ENCODE measurements at regions not wholly inside any gene's neighbourhood (a gene's known extent, or its start where the extent isn't known, plus 50 kb on each side); places are given as distances from the start of the nearest gene placed in this dataset.

DNA sequence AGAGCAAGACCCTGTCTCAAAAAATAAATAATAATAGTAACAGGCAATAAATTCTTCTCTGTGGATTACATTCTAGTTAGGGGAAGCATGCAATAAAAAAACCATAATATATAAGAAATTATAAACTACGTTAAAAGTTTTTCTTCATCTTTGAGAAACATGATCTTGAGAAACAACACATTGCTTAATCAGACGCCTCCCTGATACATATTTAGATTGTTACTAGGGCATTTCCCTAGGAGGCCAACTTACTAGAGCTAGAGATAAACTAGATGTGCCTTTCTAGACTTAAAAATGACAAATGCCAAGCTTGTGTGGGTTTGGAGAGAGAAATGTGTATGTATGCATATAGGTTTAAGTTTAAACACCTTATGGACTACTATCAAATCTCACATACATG lies 76.3 kb upstream of the GALNT5 start (continued):
- TF ChIP-seq, protein P1, sequence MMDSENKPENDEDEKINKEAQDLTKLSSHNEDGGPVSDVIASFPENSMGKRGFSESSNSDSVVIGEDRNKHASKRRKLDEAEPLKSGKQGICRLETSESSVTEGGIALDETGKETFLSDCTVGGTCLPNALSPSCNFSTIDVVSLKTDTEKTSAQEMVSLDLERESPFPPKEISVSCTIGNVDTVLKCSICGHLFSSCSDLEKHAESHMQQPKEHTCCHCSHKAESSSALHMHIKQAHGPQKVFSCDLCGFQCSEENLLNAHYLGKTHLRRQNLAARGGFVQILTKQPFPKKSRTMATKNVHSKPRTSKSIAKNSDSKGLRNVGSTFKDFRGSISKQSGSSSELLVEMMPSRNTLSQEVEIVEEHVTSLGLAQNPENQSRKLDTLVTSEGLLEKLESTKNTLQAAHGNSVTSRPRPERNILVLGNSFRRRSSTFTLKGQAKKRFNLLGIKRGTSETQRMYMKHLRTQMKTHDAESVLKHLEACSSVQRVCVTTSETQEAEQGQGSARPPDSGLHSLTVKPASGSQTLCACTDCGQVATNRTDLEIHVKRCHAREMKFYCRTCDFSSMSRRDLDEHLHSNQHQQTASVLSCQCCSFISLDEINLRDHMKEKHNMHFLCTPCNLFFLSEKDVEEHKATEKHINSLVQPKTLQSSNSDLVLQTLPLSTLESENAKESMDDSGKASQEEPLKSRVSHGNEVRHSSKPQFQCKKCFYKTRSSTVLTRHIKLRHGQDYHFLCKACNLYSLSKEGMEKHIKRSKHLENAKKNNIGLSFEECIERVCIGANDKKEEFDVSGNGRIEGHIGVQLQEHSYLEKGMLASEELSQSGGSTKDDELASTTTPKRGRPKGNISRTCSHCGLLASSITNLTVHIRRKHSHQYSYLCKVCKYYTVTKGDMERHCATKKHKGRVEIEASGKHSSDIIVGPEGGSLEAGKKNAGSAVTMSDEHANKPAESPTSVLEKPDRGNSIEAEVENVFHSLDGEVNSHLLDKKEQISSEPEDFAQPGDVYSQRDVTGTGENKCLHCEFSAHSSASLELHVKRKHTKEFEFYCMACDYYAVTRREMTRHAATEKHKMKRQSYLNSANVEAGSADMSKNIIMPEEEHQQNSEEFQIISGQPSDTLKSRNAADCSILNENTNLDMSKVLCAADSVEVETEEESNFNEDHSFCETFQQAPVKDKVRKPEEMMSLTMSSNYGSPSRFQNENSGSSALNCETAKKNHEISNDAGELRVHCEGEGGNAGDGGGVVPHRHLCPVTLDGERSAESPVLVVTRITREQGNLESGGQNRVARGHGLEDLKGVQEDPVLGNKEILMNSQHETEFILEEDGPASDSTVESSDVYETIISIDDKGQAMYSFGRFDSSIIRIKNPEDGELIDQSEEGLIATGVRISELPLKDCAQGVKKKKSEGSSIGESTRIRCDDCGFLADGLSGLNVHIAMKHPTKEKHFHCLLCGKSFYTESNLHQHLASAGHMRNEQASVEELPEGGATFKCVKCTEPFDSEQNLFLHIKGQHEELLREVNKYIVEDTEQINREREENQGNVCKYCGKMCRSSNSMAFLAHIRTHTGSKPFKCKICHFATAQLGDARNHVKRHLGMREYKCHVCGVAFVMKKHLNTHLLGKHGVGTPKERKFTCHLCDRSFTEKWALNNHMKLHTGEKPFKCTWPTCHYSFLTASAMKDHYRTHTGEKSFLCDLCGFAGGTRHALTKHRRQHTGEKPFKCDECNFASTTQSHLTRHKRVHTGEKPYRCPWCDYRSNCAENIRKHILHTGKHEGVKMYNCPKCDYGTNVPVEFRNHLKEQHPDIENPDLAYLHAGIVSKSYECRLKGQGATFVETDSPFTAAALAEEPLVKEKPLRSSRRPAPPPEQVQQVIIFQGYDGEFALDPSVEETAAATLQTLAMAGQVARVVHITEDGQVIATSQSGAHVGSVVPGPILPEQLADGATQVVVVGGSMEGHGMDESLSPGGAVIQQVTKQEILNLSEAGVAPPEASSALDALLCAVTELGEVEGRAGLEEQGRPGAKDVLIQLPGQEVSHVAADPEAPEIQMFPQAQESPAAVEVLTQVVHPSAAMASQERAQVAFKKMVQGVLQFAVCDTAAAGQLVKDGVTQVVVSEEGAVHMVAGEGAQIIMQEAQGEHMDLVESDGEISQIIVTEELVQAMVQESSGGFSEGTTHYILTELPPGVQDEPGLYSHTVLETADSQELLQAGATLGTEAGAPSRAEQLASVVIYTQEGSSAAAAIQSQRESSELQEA (CRISPR knock-in tag; IDR thresholded peaks at IDR 0.05; ENCODE audit: not compliant biosample characterization): no peak
- no peak for TF ChIP-seq ZNF550 (CRISPR knock-in tag; IDR thresholded peaks at IDR 0.05; ENCODE audit: borderline replicate concordance)
- no peak for TF ChIP-seq HNRNPK (IDR thresholded peaks at IDR 0.05; ENCODE audit: low read depth, low read length, poor library complexity, severe bottlenecking)
- no peak for TF ChIP-seq BRD4 (CRISPR knock-in tag; IDR thresholded peaks at IDR 0.05)
- TF ChIP-seq ZSCAN9 (CRISPR knock-in tag; IDR thresholded peaks at IDR 0.05; ENCODE audit: borderline replicate concordance): no peak
- TF ChIP-seq, protein P2, sequence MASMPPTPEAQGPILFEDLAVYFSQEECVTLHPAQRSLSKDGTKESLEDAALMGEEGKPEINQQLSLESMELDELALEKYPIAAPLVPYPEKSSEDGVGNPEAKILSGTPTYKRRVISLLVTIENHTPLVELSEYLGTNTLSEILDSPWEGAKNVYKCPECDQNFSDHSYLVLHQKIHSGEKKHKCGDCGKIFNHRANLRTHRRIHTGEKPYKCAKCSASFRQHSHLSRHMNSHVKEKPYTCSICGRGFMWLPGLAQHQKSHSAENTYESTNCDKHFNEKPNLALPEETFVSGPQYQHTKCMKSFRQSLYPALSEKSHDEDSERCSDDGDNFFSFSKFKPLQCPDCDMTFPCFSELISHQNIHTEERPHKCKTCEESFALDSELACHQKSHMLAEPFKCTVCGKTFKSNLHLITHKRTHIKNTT (CRISPR knock-in tag; IDR thresholded peaks at IDR 0.05): no peak
- TF ChIP-seq HNRNPH1 (optimal IDR thresholded peaks at IDR 0.05; ENCODE audit: low read depth, low read length): no peak
- no peak for TF ChIP-seq SNRNP70 (IDR thresholded peaks at IDR 0.05; ENCODE audit: low read depth, low read length)
- no peak for TF ChIP-seq ZNF557 (CRISPR knock-in tag; IDR thresholded peaks at IDR 0.05)

Measured in HepG2 (cell line).